Liver (tissue), 3 donors: ENCODE measurements at regions not wholly inside any gene's neighbourhood (a gene's known extent, or its start where the extent isn't known, plus 50 kb on each side); places are given as distances from the start of the nearest gene placed in this dataset.

Experiments
- ATF3 ChIP-seq: IDR thresholded peaks from 2 replicates; pipeline ENCODE4 v1.6.1; 2016; ENCODE audit warnings: antibody characterized with exemption
- CTCF ChIP-seq: fragments of 150-350 bp; IDR thresholded peaks from 2 replicates; pipeline ENCODE4 v1.5.1; 2017; ENCODE audit warnings: improper control_type of control experiment, low read depth, low read length; ENCODE audit not compliant: missing input control
- FOXA1 ChIP-seq: IDR thresholded peaks from 2 replicates; pipeline ENCODE4 v1.6.1; 2016; ENCODE audit warnings: antibody characterized with exemption
- FOXA2 ChIP-seq: IDR thresholded peaks from 2 replicates; pipeline ENCODE4 v1.6.1; 2016; ENCODE audit warnings: antibody characterized with exemption
- GABPA ChIP-seq, 2 donors: IDR thresholded peaks in 1 of 2; conservative IDR thresholded peaks in 1 of 2; 2 replicates each; pipeline ENCODE4 v1.6.1; 2016; ENCODE audit warnings: antibody characterized with exemption in 2 of 2, mild to moderate bottlenecking in 1 of 2, moderate library complexity in 1 of 2
- NR2F2 ChIP-seq: IDR thresholded peaks from 2 replicates; pipeline ENCODE4 v1.6.1; 2016; ENCODE audit warnings: antibody characterized with exemption
- RAD21 ChIP-seq, 2 donors: IDR thresholded peaks; 2 replicates each; pipeline ENCODE4 v1.6.1; 2016; ENCODE audit warnings: antibody characterized with exemption in 2 of 2, mild to moderate bottlenecking in 2 of 2
- TAF1 ChIP-seq: conservative IDR thresholded peaks from 2 replicates; pipeline ENCODE4 v1.6.1; 2016; ENCODE audit warnings: antibody characterized with exemption, mild to moderate bottlenecking
- YY1 ChIP-seq: IDR thresholded peaks from 2 replicates; pipeline ENCODE4 v1.6.1; 2016; ENCODE audit warnings: antibody characterized with exemption, mild to moderate bottlenecking
- donor health status: healthy.
- donor health status: healthy.

GRCh38 chr22:49458708-49459099, 369.0 kb downstream of the BRD1 start:
- TF ChIP-seq CTCF: no peak
- TF ChIP-seq RAD21 (IDR thresholded peaks at IDR 0.05): no peak
- TF ChIP-seq GABPA (IDR thresholded peaks at IDR 0.05 in 1 of 2, conservative IDR thresholded peaks at IDR 0.05 in 1 of 2): no peak
- no peak for TF ChIP-seq TAF1
- no peak for TF ChIP-seq ATF3
- TF ChIP-seq FOXA1: no peak
- TF ChIP-seq YY1: no peak
- TF ChIP-seq NR2F2: no peak
- TF ChIP-seq FOXA2: no peak
